Hypothalamus (tissue), 51 donors: ENCODE measurements at regions not wholly inside any gene's neighbourhood (a gene's known extent, or its start where the extent isn't known, plus 50 kb on each side); places are given as distances from the start of the nearest gene placed in this dataset.

Experiments used
- DNase-seq, 51 donors: peaks; one replicate each; lab custom pipeline; 2025; lab: John Stamatoyannopoulos, UW

DNA sequence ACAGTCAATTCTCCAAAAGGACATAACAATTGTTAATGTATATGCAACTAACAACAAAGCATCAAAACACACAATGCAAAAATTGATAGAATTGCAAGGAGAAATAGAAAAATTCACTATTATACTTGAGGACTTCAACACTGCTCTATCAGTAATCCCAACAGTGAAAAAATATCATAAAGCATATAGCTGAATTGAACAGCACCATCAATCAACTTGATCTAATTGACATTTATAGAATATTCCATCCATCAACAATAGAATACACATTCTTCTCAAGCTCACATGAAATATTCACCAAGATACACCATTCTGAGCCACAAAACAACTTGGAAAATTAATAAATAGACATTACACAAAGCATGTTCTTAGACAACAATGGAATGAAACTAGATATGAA lies 60.1 kb upstream of the ASXL3 start:
- no peak for DNase-seq

DNA sequence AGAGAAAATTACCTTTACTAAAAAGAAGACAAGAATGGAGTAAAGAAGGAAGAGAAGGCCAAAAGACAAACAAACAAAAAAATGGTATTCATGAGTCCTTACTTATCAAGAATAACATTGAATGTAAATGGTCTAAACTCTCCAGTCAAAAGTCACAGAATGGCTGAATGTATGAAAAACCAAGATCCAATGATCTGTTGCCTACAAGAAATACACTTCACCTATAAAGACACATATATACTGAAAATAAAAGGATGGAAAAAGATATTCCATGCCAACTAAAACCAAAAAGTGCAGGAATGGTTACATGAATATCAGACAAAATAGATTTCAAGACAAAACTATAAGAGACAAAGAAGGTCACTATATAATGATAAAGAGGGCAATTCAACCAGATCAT lies 65.0 kb upstream of the ASXL3 start:
- DNase-seq, result no peak

- no peak for DNase-seq
Measured at GRCh38 chr18:33507019-33507418, 66.5 kb upstream of the CCDC178 start.

GRCh38 chr18:33505798-33506197 lies 65.3 kb upstream of the CCDC178 start:
- no peak for DNase-seq

- DNase-seq, result no peak
Measured at GRCh38 chr18:33505297-33505696, 64.8 kb upstream of the CCDC178 start.

DNA sequence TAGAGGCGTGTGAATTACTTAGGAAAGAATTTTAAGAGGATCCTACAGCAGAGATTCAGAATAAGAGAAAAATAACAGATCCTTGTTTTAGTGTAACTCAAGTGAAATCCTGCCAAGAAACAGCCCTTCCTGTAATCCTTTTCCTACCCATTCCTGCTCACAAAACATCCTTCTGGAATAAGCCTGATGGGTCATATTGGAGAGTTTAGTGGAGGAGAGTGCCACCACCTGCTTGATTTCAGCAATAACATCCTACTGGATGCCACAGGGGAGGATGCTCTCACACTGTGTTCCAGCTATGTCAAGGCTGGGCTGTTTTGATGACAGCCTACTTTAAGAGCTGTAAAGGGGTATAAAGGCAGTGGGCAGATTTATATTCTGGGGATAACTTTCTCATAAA lies 54.8 kb upstream of the CCDC178 start:
- peak in 13 of 51 donors; percentile 1 to 39 (median 7) for DNase-seq
